ENCODE measurements at regions not wholly inside any gene's neighbourhood (a gene's known extent, or its start where the extent isn't known, plus 50 kb on each side); places are given as distances from the start of the nearest gene placed in this dataset.

DNA sequence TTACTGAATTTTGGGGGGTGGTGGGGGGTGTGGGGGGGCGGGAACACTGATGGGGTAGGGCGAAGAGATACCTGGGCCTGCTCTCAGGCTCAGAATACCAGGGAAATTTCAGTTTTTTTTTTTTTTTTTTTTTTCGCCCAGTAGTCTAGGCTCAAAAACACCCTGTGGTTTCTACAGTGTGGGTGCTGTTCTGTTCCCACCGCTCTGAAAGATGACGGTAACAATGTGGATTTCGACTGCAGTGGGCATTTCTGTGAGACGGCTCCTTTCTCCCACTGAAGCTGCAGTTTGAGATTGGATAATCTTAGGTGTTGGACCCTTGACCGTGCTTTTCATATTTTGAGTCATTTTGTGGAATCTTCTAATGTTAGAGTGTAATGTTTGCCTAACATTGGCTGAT, 143.8 kb upstream of the RGMA start:
- DNase-seq: no peak
- WGBS (ENCODE audit: extremely low coverage, insufficient coverage, insufficient read length): no CpG with 5 or more reads among the region's 8 CpGs
- no peak overlapping the region for H2BK5ac ChIP-seq (ENCODE audit: low read depth, low read length, poor library complexity)
- no peak overlapping the region for H2AFZ ChIP-seq (ENCODE audit: insufficient read depth, low read length, poor library complexity)
- H3K18ac ChIP-seq (ENCODE audit: low read length): no peak overlapping the region
- H3K4me3 ChIP-seq (ENCODE audit: low read depth, low read length): no peak overlapping the region
- H4K91ac ChIP-seq (ENCODE audit: low read depth, low read length): no peak overlapping the region
- H4K12ac ChIP-seq (ENCODE audit: low read depth, low read length): no peak overlapping the region
- H2BK120ac ChIP-seq (ENCODE audit: insufficient read depth, low read length, poor library complexity): no peak overlapping the region
- no peaks in the 10 kb centered on the region for H3K79me2 ChIP-seq (ENCODE audit: control insufficient read depth, insufficient read depth, low read length, poor library complexity)
- H2AK5ac ChIP-seq (ENCODE audit: low read length): no peak overlapping the region
- no peaks in the 10 kb centered on the region for H3K36me3 ChIP-seq (ENCODE audit: control insufficient read depth in 1 of 2, insufficient read depth in 2 of 2, low read length in 2 of 2)
- H3K79me1 ChIP-seq (ENCODE audit: low read length): no peaks in the 10 kb centered on the region
- no peak overlapping the region for H3K23ac ChIP-seq (ENCODE audit: low read length)
- H2BK12ac ChIP-seq (ENCODE audit: low read length): no peak overlapping the region
- H4K8ac ChIP-seq (ENCODE audit: low read depth, low read length): no peak overlapping the region
- no peaks in the 10 kb centered on the region for H3K9me3 ChIP-seq (ENCODE audit: insufficient read depth, low read depth, low read length)
- H3K4me1 ChIP-seq (ENCODE audit: control insufficient read depth in 1 of 2, insufficient read depth in 2 of 2, low read length in 2 of 2): no peaks in the 10 kb centered on the region
- no peaks in the 10 kb centered on the region for H3K27me3 ChIP-seq (ENCODE audit: insufficient read depth, low read length)
- no peak overlapping the region for H3K4me2 ChIP-seq (ENCODE audit: low read length)
- no peak overlapping the region for H3K27ac ChIP-seq (ENCODE audit: low read depth, low read length)
- no peak overlapping the region for H3K9ac ChIP-seq (ENCODE audit: low read length)
- H3K14ac ChIP-seq (ENCODE audit: low read length): no peak overlapping the region
- H3K4ac ChIP-seq (ENCODE audit: low read depth, low read length): no peak overlapping the region

GRCh38 chr15:93231994-93232393, 143.0 kb upstream of the RGMA start:
- H3K27ac ChIP-seq (ENCODE audit: low read depth, low read length): no peak overlapping the region
- H4K12ac ChIP-seq (ENCODE audit: low read depth, low read length): no peak overlapping the region
- H3K23ac ChIP-seq (ENCODE audit: low read length): no peak overlapping the region
- no peak overlapping the region for H3K18ac ChIP-seq (ENCODE audit: low read length)
- no peak overlapping the region for H2BK12ac ChIP-seq (ENCODE audit: low read length)
- no peak for DNase-seq
- no peak overlapping the region for H2AFZ ChIP-seq (ENCODE audit: insufficient read depth, low read length, poor library complexity)
- H3K4ac ChIP-seq (ENCODE audit: low read depth, low read length): no peak overlapping the region
- H3K4me3 ChIP-seq (ENCODE audit: low read depth, low read length): no peak overlapping the region
- H3K4me1 ChIP-seq (ENCODE audit: control insufficient read depth in 1 of 2, insufficient read depth in 2 of 2, low read length in 2 of 2): no peaks in the 10 kb centered on the region
- no peaks in the 10 kb centered on the region for H3K27me3 ChIP-seq (ENCODE audit: insufficient read depth, low read length)
- H4K91ac ChIP-seq (ENCODE audit: low read depth, low read length): no peak overlapping the region
- H3K9ac ChIP-seq (ENCODE audit: low read length): no peak overlapping the region
- H3K14ac ChIP-seq (ENCODE audit: low read length): no peak overlapping the region
- no peak overlapping the region for H2AK5ac ChIP-seq (ENCODE audit: low read length)
- H3K79me2 ChIP-seq (ENCODE audit: control insufficient read depth, insufficient read depth, low read length, poor library complexity): no peaks in the 10 kb centered on the region
- no peaks in the 10 kb centered on the region for H3K79me1 ChIP-seq (ENCODE audit: low read length)
- H4K8ac ChIP-seq (ENCODE audit: low read depth, low read length): no peak overlapping the region
- no peaks in the 10 kb centered on the region for H3K9me3 ChIP-seq (ENCODE audit: insufficient read depth, low read depth, low read length)
- H2BK120ac ChIP-seq (ENCODE audit: insufficient read depth, low read length, poor library complexity): no peak overlapping the region
- WGBS (ENCODE audit: extremely low coverage, insufficient coverage, insufficient read length): no CpG with 5 or more reads among the region's 6 CpGs
- H3K4me2 ChIP-seq (ENCODE audit: low read length): no peak overlapping the region
- H3K36me3 ChIP-seq (ENCODE audit: control insufficient read depth in 1 of 2, insufficient read depth in 2 of 2, low read length in 2 of 2): no peaks in the 10 kb centered on the region
- no peak overlapping the region for H2BK5ac ChIP-seq (ENCODE audit: low read depth, low read length, poor library complexity)

- Histone ChIP-seq H3K36me3 (ENCODE audit: control insufficient read depth in 1 of 2, insufficient read depth in 2 of 2, low read length in 2 of 2) (no peaks in the 10 kb centered on the region), H3K4me2 (ENCODE audit: low read length) (no peak overlapping the region), H3K27ac (ENCODE audit: low read depth, low read length) (no peak overlapping the region), H3K23ac (ENCODE audit: low read length) (no peak overlapping the region), H4K12ac (ENCODE audit: low read depth, low read length) (no peak overlapping the region), H2BK5ac (ENCODE audit: low read depth, low read length, poor library complexity) (no peak overlapping the region), H3K4ac (ENCODE audit: low read depth, low read length) (no peak overlapping the region), H4K8ac (ENCODE audit: low read depth, low read length) (no peak overlapping the region), H3K4me1 (ENCODE audit: control insufficient read depth in 1 of 2, insufficient read depth in 2 of 2, low read length in 2 of 2) (no peaks in the 10 kb centered on the region), H3K27me3 (ENCODE audit: insufficient read depth, low read length) (no peaks in the 10 kb centered on the region), H2AFZ (ENCODE audit: insufficient read depth, low read length, poor library complexity) (no peak overlapping the region), H3K9me3 (ENCODE audit: insufficient read depth, low read depth, low read length) (no peaks in the 10 kb centered on the region), H3K79me2 (ENCODE audit: control insufficient read depth, insufficient read depth, low read length, poor library complexity) (no peaks in the 10 kb centered on the region), H4K91ac (ENCODE audit: low read depth, low read length) (no peak overlapping the region), H2BK12ac (ENCODE audit: low read length) (no peak overlapping the region), H3K79me1 (ENCODE audit: low read length) (no peaks in the 10 kb centered on the region), H3K18ac (ENCODE audit: low read length) (no peak overlapping the region), H3K9ac (ENCODE audit: low read length) (no peak overlapping the region), H2AK5ac (ENCODE audit: low read length) (no peak overlapping the region), H3K14ac (ENCODE audit: low read length) (no peak overlapping the region), H3K4me3 (ENCODE audit: low read depth, low read length) (no peak overlapping the region), H2BK120ac (ENCODE audit: insufficient read depth, low read length, poor library complexity) (no peak overlapping the region)
- DNase-seq: peak; percentile 27 to 74
- WGBS (ENCODE audit: extremely low coverage, insufficient coverage, insufficient read length): no CpG with 5 or more reads among the region's 2 CpGs
Observed at GRCh38 chr15:93231261-93231925, 142.4 kb upstream of the RGMA start.

- no CpG with 5 or more reads among the region's 3 CpGs for WGBS (ENCODE audit: extremely low coverage, insufficient coverage, insufficient read length)
- Histone ChIP-seq H3K4me2 (ENCODE audit: low read length) (no peak overlapping the region), H3K14ac (ENCODE audit: low read length) (no peak overlapping the region), H2BK5ac (ENCODE audit: low read depth, low read length, poor library complexity) (no peak overlapping the region), H3K9ac (ENCODE audit: low read length) (no peak overlapping the region), H2AK5ac (ENCODE audit: low read length) (no peak overlapping the region), H2AFZ (ENCODE audit: insufficient read depth, low read length, poor library complexity) (no peak overlapping the region), H4K8ac (ENCODE audit: low read depth, low read length) (no peak overlapping the region), H3K18ac (ENCODE audit: low read length) (no peak overlapping the region), H3K27me3 (ENCODE audit: insufficient read depth, low read length) (no peaks in the 10 kb centered on the region), H3K79me2 (ENCODE audit: control insufficient read depth, insufficient read depth, low read length, poor library complexity) (no peaks in the 10 kb centered on the region), H3K9me3 (ENCODE audit: insufficient read depth, low read depth, low read length) (no peaks in the 10 kb centered on the region), H2BK120ac (ENCODE audit: insufficient read depth, low read length, poor library complexity) (no peak overlapping the region), H3K4me3 (ENCODE audit: low read depth, low read length) (no peak overlapping the region), H2BK12ac (ENCODE audit: low read length) (no peak overlapping the region), H4K91ac (ENCODE audit: low read depth, low read length) (no peak overlapping the region), H4K12ac (ENCODE audit: low read depth, low read length) (no peak overlapping the region), H3K4ac (ENCODE audit: low read depth, low read length) (no peak overlapping the region), H3K36me3 (ENCODE audit: control insufficient read depth in 1 of 2, insufficient read depth in 2 of 2, low read length in 2 of 2) (no peaks in the 10 kb centered on the region), H3K23ac (ENCODE audit: low read length) (no peak overlapping the region), H3K27ac (ENCODE audit: low read depth, low read length) (no peak overlapping the region), H3K79me1 (ENCODE audit: low read length) (no peaks in the 10 kb centered on the region), H3K4me1 (ENCODE audit: control insufficient read depth in 1 of 2, insufficient read depth in 2 of 2, low read length in 2 of 2) (no peaks in the 10 kb centered on the region)
- DNase-seq: peak; percentile 62 to 90
Observed at GRCh38 chr15:93228546-93228945, 139.5 kb upstream of the RGMA start.

All from trophoblast cell (in vitro differentiated cells and primary cell).